NCI-H2107 treated with DMSO at 0.1 percent for 48 hours (cell line): ENCODE measurements at regions not wholly inside any gene's neighbourhood (a gene's known extent, or its start where the extent isn't known, plus 50 kb on each side); places are given as distances from the start of the nearest gene placed in this dataset.

Experiments
- DNase-seq: peaks from one replicate; lab custom pipeline; 2025; ENCODE audit not compliant: unreplicated experiment; lab: John Stamatoyannopoulos, UW

GRCh38 chr2:20523073-20523798, 76.4 kb downstream of the RHOB start:
- DNase-seq: no peak

- DNase-seq: no peak
These were observed 76.9 kb downstream of the RHOB start for GRCh38 chr2:20523799-20524187.

GRCh38 chr2:20524412-20525040, 77.7 kb downstream of the RHOB start:
- DNase-seq: peak; percentile 19

- peak; percentile 63 for DNase-seq
These were observed 78.5 kb downstream of the RHOB start for GRCh38 chr2:20525041-20526035.

- no peak for DNase-seq
These were observed 79.3 kb downstream of the RHOB start for GRCh38 chr2:20526160-20526559.

GRCh38 chr2:20526708-20527107, 79.8 kb downstream of the RHOB start:
- DNase-seq: peak; percentile 46

GRCh38 chr2:20528713-20529112, 81.8 kb downstream of the RHOB start:
- no peak for DNase-seq

- no peak for DNase-seq
These were observed 83.6 kb downstream of the RHOB start for GRCh38 chr2:20530520-20530919.

- no peak for DNase-seq
These were observed 84.9 kb downstream of the RHOB start for GRCh38 chr2:20531633-20532262.

GRCh38 chr2:20532634-20533437, 86.0 kb downstream of the RHOB start:
- no peak for DNase-seq

GRCh38 chr2:20533993-20534622, 87.2 kb downstream of the RHOB start:
- DNase-seq: no peak

- DNase-seq: no peak
These were observed 88.3 kb downstream of the RHOB start for GRCh38 chr2:20534913-20535801.

- no peak for DNase-seq
These were observed 89.9 kb downstream of the RHOB start for GRCh38 chr2:20536619-20537422.

GRCh38 chr2:20537423-20538307, 90.8 kb downstream of the RHOB start:
- DNase-seq: no peak

- DNase-seq: no peak
These were observed 91.6 kb downstream of the RHOB start for GRCh38 chr2:20538308-20539132.

- no peak for DNase-seq
These were observed 92.4 kb downstream of the RHOB start for GRCh38 chr2:20539133-20539719.
